GM18861 (cell line): ENCODE measurements at regions not wholly inside any gene's neighbourhood (a gene's known extent, or its start where the extent isn't known, plus 50 kb on each side); places are given as distances from the start of the nearest gene placed in this dataset.

Experiments used
- ATAC-seq: cut with Tn5 transposase; IDR thresholded peaks from one replicate; pipeline ENCODE4 v1.9.1; 2021; ENCODE audit not compliant: unreplicated experiment

GRCh38 chr5:56520986-56521730 is 288.0 kb upstream of the ANKRD55 start:
- ATAC-seq = no peak

- ATAC-seq = no peak
These were observed 285.7 kb upstream of the ANKRD55 start for GRCh38 chr5:56518820-56519219.

GRCh38 chr5:56517011-56517416 is 283.9 kb upstream of the ANKRD55 start:
- no peak for ATAC-seq

- no peak for ATAC-seq
These were observed 283.3 kb upstream of the ANKRD55 start for GRCh38 chr5:56516441-56516840.

GRCh38 chr5:56516035-56516434 is 282.9 kb upstream of the ANKRD55 start:
- ATAC-seq = no peak

GRCh38 chr5:56515011-56515410 is 281.9 kb upstream of the ANKRD55 start:
- no peak for ATAC-seq

- ATAC-seq = no peak
These were observed 281.1 kb upstream of the ANKRD55 start for GRCh38 chr5:56514245-56514644.

GRCh38 chr5:56513141-56513540 is 280.0 kb upstream of the ANKRD55 start:
- ATAC-seq = no peak

- no peak for ATAC-seq
These were observed 279.3 kb upstream of the ANKRD55 start for GRCh38 chr5:56512313-56512996.

- ATAC-seq = no peak
These were observed 278.3 kb upstream of the ANKRD55 start for GRCh38 chr5:56511326-56511841.

- ATAC-seq = no peak
These were observed 275.1 kb upstream of the ANKRD55 start for GRCh38 chr5:56508249-56508648.

GRCh38 chr5:56507351-56507930 is 274.3 kb upstream of the ANKRD55 start:
- ATAC-seq = no peak

GRCh38 chr5:56506211-56506965 is 273.3 kb upstream of the ANKRD55 start:
- ATAC-seq = no peak

- ATAC-seq = no peak
These were observed 270.8 kb upstream of the ANKRD55 start for GRCh38 chr5:56503929-56504328.

GRCh38 chr5:56501781-56502557 is 268.8 kb upstream of the ANKRD55 start:
- ATAC-seq = no peak

- no peak for ATAC-seq
These were observed 266.8 kb upstream of the ANKRD55 start for GRCh38 chr5:56499901-56500300.

- ATAC-seq = no peak
These were observed 266.4 kb upstream of the ANKRD55 start for GRCh38 chr5:56499491-56499890.

GRCh38 chr5:56498759-56499395 is 265.7 kb upstream of the ANKRD55 start:
- ATAC-seq = no peak

GRCh38 chr5:56496581-56497063 is 263.5 kb upstream of the ANKRD55 start:
- ATAC-seq = no peak

GRCh38 chr5:56494300-56494731 is 261.2 kb upstream of the ANKRD55 start:
- ATAC-seq = no peak
